B cell (primary cell): ENCODE measurements at regions not wholly inside any gene's neighbourhood (a gene's known extent, or its start where the extent isn't known, plus 50 kb on each side); places are given as distances from the start of the nearest gene placed in this dataset.
"Not testable (repeated sequence)": the region's sequence is repeated elsewhere in the genome, so short reads cannot be mapped to it uniquely, and the experiment has no call there.

Experiments
- ATAC-seq: fragments of 200-7000 bp; cut with Tn5 transposase; one replicate; pipeline ENCODE4 v1.10.0; 2021; ENCODE audit warnings: low read depth, mild to moderate bottlenecking, moderate number of reproducible peaks, moderate library complexity
- CTCF ChIA-PET: fragments of 350-600 bp; sonication (Branson Sonifier 250); formaldehyde crosslinking; loops from one replicate; lab custom pipeline; 2021; ENCODE audit warnings: antibody characterized with exemption, inconsistent platforms; lab: Charles Lee
- POLR2A ChIA-PET: fragments of 350-600 bp; sonication (Branson Sonifier 250); formaldehyde crosslinking; loops from one replicate; lab custom pipeline; 2021; ENCODE audit warnings: antibody characterized with exemption; lab: Charles Lee
- DNase-seq: peaks from one replicate; pipeline ENCODE4 v3.0.0; 2013
- H2AFZ ChIP-seq: 2 replicates; pipeline ENCODE4 v1.6.1; 2012; ENCODE audit warnings: mild to moderate bottlenecking, low read depth, low read length; ENCODE audit not compliant: insufficient read depth, poor library complexity, severe bottlenecking
- H3K27ac ChIP-seq, 2 donors: 1 replicate in 1 of 2; 2 replicates in 1 of 2; pipeline ENCODE4 v1.5.1; 2012 to 2013; ENCODE audit warnings: low read length in 2 of 2, mild to moderate bottlenecking in 2 of 2, moderate library complexity in 1 of 2
- H3K27me3 ChIP-seq, 4 experiments: fragments of 200-600 bp in 1 of 4; sonication (generic) in 1 of 4; replicated peaks in 1 of 4; 1 replicate in 2 of 4; 2 replicates in 2 of 4; pipeline versions ENCODE4 v1.6.1 to v1.7.0; 2013 to 2016; ENCODE audit warnings: low read length in 3 of 4, mild to moderate bottlenecking in 2 of 4, mixed read lengths in 1 of 4, moderate library complexity in 1 of 4; ENCODE audit not compliant: insufficient read depth in 4 of 4, control insufficient read depth in 3 of 4; ENCODE audit errors: control extremely low read depth in 1 of 4
- H3K36me3 ChIP-seq, 2 experiments: replicated peaks in 1 of 2; 1 replicate in 1 of 2; 2 replicates in 1 of 2; pipeline versions ENCODE4 v1.6.1 to v1.7.1; 2013; ENCODE audit warnings: low read length in 1 of 2; ENCODE audit not compliant: insufficient read depth in 2 of 2, control insufficient read depth in 1 of 2; ENCODE audit errors: control extremely low read depth in 1 of 2, extremely low read depth in 1 of 2
- H3K4me1 ChIP-seq, 2 donors: fragments of 200-600 bp in 1 of 2; sonication (generic) in 1 of 2; 1 replicate in 1 of 2; 2 replicates in 1 of 2; pipeline versions ENCODE4 v1.5.1 to v1.6.1; 2013 to 2017; ENCODE audit warnings: low read length in 2 of 2; ENCODE audit not compliant: control insufficient read depth in 2 of 2, insufficient read depth in 2 of 2
- H3K4me2 ChIP-seq: replicated peaks from 2 replicates; pipeline ENCODE3; 2012; ENCODE audit warnings: mild to moderate bottlenecking, low read depth, low read length; ENCODE audit not compliant: poor library complexity, severe bottlenecking
- H3K4me3 ChIP-seq, 5 experiments: fragments of 200-600 bp in 1 of 5; sonication (generic) in 1 of 5; 1 replicate in 3 of 5; 2 replicates in 2 of 5; pipeline versions ENCODE4 v1.5.1 to v1.7.0; 2011 to 2016; ENCODE audit warnings: low read length in 4 of 5, mild to moderate bottlenecking in 4 of 5, low read depth in 2 of 5, control low read depth in 1 of 5, moderate library complexity in 1 of 5; ENCODE audit not compliant: insufficient read depth in 1 of 5; ENCODE audit errors: control extremely low read depth in 1 of 5, extremely low read depth in 1 of 5
- H3K79me2 ChIP-seq: fragments of 200-600 bp; sonication (generic); one replicate; pipeline ENCODE4 v1.6.0; 2016; ENCODE audit warnings: low read length; ENCODE audit not compliant: control insufficient read depth, insufficient read depth
- H3K9ac ChIP-seq: fragments of 200-600 bp; sonication (generic); 2 replicates; pipeline ENCODE4 v1.6.1; 2017; ENCODE audit warnings: mild to moderate bottlenecking, low read length, moderate library complexity
- H3K9me3 ChIP-seq, 3 donors: one replicate each; pipeline versions ENCODE4 v1.6.1 to v1.7.1; 2013; ENCODE audit warnings: low read length in 2 of 3; ENCODE audit not compliant: control insufficient read depth in 2 of 3, insufficient read depth in 1 of 3; ENCODE audit errors: control extremely low read depth in 1 of 3
- H4K20me1 ChIP-seq: 2 replicates; pipeline ENCODE4 v1.6.0; 2012; ENCODE audit warnings: mild to moderate bottlenecking, low read length; ENCODE audit not compliant: insufficient read depth, control insufficient read depth, poor library complexity, severe bottlenecking
- H3K27ac Mint-ChIP-seq: one replicate; pipeline ENCODE4 v1.8.0; 2021; ENCODE audit warnings: mixed read lengths
- H3K27me3 Mint-ChIP-seq: one replicate; pipeline ENCODE4 v1.8.0; 2021; ENCODE audit warnings: mixed read lengths
- H3K4me1 Mint-ChIP-seq: one replicate; pipeline ENCODE4 v1.8.0; 2021; ENCODE audit warnings: mixed read lengths
- H3K4me3 Mint-ChIP-seq: one replicate; pipeline ENCODE4 v1.8.0; 2021; ENCODE audit warnings: mixed read lengths
- H3K9me3 Mint-ChIP-seq: one replicate; pipeline ENCODE4 v1.8.0; 2022; ENCODE audit warnings: mixed read lengths; ENCODE audit not compliant: insufficient read depth
- WGBS: methylation state at CpG from one replicate; pipeline ENCODE4 v1.1.5; 2013; ENCODE audit warnings: missing lambda C conversion rate; ENCODE audit not compliant: insufficient coverage; 5-methylcytosine and 5-hydroxymethylcytosine counted together
- intact Hi-C: fragments of 100-400 bp; cut with micrococcal nuclease; formaldehyde crosslinking; loops from one replicate; pipeline ENCODE4 v1.10.0; 2022

- H3K27me3 ChIP-seq, H3K4me2 ChIP-seq, DNase-seq, H3K9ac ChIP-seq, H3K27me3 Mint-ChIP-seq, H3K4me1 ChIP-seq, H2AFZ ChIP-seq, ATAC-seq, H3K27ac Mint-ChIP-seq, H3K79me2 ChIP-seq, H3K9me3 Mint-ChIP-seq, H3K4me1 Mint-ChIP-seq, POLR2A ChIA-PET, H3K9me3 ChIP-seq, H3K36me3 ChIP-seq, H3K4me3 Mint-ChIP-seq, H3K4me3 ChIP-seq, intact Hi-C loops, CTCF ChIA-PET, H4K20me1 ChIP-seq, H3K27ac ChIP-seq: not testable (repeated sequence)
- no CpG with 5 or more reads among the region's 10 CpGs for WGBS
Measured at GRCh38 chr21:6083574-6084120, 4437.7 kb upstream of the TPTE start.

- H3K27me3 Mint-ChIP-seq, H3K9me3 ChIP-seq, H3K27ac ChIP-seq, H3K4me1 ChIP-seq, H3K79me2 ChIP-seq, H2AFZ ChIP-seq, H4K20me1 ChIP-seq, H3K4me3 ChIP-seq, intact Hi-C loops, H3K4me1 Mint-ChIP-seq, H3K9ac ChIP-seq, CTCF ChIA-PET, H3K9me3 Mint-ChIP-seq, H3K27me3 ChIP-seq, H3K4me3 Mint-ChIP-seq, H3K4me2 ChIP-seq, H3K36me3 ChIP-seq, DNase-seq, ATAC-seq, POLR2A ChIA-PET, H3K27ac Mint-ChIP-seq: not testable (repeated sequence)
- WGBS, result no CpG with 5 or more reads among the region's 20 CpGs
Measured at GRCh38 chr21:6086038-6086437, 4435.3 kb upstream of the TPTE start.

- H4K20me1 ChIP-seq, H3K27me3 Mint-ChIP-seq, H3K27ac Mint-ChIP-seq, H3K4me3 Mint-ChIP-seq, H3K9me3 Mint-ChIP-seq, H3K9ac ChIP-seq, intact Hi-C loops, DNase-seq, POLR2A ChIA-PET, H3K27ac ChIP-seq, H3K79me2 ChIP-seq, H3K4me3 ChIP-seq, H3K4me2 ChIP-seq, H3K27me3 ChIP-seq, ATAC-seq, H3K4me1 Mint-ChIP-seq, CTCF ChIA-PET, H3K9me3 ChIP-seq, H2AFZ ChIP-seq, H3K4me1 ChIP-seq, H3K36me3 ChIP-seq: not testable (repeated sequence)
- WGBS, result no CpG with 5 or more reads among the region's 24 CpGs
Measured at GRCh38 chr21:6087579-6088178, 4433.7 kb upstream of the TPTE start.

- not testable (repeated sequence) for ATAC-seq
Measured at GRCh38 chr21:6090286-6090908, 4431.0 kb upstream of the TPTE start.

More at GRCh38 chr21:6090286-6090908, 4431.0 kb upstream of the TPTE start:
- H3K79me2 ChIP-seq, intact Hi-C loops, H3K27ac Mint-ChIP-seq, DNase-seq, H4K20me1 ChIP-seq, H3K4me3 ChIP-seq, POLR2A ChIA-PET, H3K27me3 Mint-ChIP-seq, H3K36me3 ChIP-seq, H3K4me1 ChIP-seq, H3K9me3 Mint-ChIP-seq, H3K9ac ChIP-seq, H3K27me3 ChIP-seq, H3K4me3 Mint-ChIP-seq, H3K4me2 ChIP-seq, H3K27ac ChIP-seq, H3K9me3 ChIP-seq, H2AFZ ChIP-seq, CTCF ChIA-PET, H3K4me1 Mint-ChIP-seq: not testable (repeated sequence)
- no CpG with 5 or more reads among the region's 24 CpGs for WGBS
